ENCODE measurements at regions not wholly inside any gene's neighbourhood (a gene's known extent, or its start where the extent isn't known, plus 50 kb on each side); places are given as distances from the start of the nearest gene placed in this dataset.

DNA sequence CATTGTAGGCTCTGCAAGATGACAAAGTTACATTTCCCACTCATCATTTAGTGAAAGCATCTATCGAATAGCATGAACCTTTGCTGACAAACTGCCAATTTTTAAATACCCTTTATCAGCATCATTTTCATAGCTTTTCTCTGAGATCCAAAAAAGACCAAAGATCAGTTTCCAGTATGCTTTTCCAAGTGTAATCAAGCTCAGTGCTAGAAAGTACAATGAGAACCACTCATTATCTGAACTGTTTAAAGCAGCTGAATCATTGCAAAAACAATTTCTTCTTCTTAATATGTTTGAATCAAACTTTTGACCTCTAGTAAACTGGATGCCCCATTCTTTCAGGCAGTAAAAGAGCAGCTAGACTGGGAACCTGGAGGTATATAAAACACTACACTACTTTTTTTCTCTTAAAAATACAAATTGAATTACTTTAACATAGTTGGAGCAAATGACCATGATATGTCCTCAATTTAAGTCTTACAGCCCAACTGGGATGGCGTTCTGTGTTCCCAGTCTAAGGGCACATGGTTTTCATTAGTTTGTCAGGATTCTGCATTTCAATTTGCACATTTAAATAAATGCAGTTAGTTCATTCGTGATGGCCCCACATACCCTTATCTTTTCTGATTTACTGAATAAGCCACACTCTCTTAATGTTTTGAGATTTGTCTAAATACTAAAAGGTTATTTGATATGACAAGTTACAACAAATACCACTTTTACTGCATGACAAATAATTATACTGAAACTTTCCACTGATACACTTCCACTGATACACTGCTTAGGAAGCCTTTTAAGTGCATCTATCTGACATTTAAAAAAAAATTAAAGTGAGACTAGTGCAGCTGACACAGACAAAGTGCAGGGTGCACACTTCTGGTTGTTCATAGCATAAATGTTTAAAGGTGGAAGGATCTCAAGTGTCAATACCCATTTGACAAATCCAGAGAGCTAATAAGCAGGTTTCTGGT, 146.0 kb upstream of the FRMD4B start:
- no peaks in the 10 kb centered on the region for H3K27me3 ChIP-seq (ENCODE audit: insufficient read depth, low read length)
- no peak overlapping the region for H2AFZ ChIP-seq (ENCODE audit: low read length)
- H4K20me1 ChIP-seq (ENCODE audit: insufficient read depth, low read length) = no peaks in the 10 kb centered on the region
- no peak overlapping the region for H3K4me2 ChIP-seq (ENCODE audit: insufficient read depth, low read length)
- H3K36me3 ChIP-seq (ENCODE audit: insufficient read depth, low read length) = no peaks in the 10 kb centered on the region
- no peak overlapping the region for H3K27ac ChIP-seq (ENCODE audit: low read depth, low read length)
- H3K9me3 ChIP-seq (ENCODE audit: low read depth, low read length) = no peaks in the 10 kb centered on the region
- H3K4me3 ChIP-seq (ENCODE audit: insufficient read depth, low read length) = no peak overlapping the region
- TF ChIP-seq CTCF (IDR thresholded peaks at IDR 0.05; ENCODE audit: extremely low read depth, low read depth, low read length) = no peak
- H3K4me1 ChIP-seq (ENCODE audit: insufficient read depth, low read length) = no peaks in the 10 kb centered on the region
- DNase-seq (ENCODE audit: insufficient read length, low spot score, missing footprints) = no peak
- H3K79me2 ChIP-seq (ENCODE audit: insufficient read depth, low read length) = no peaks in the 10 kb centered on the region

- no peak overlapping the region for H3K4me2 ChIP-seq (ENCODE audit: insufficient read depth, low read length)
- H3K79me2 ChIP-seq (ENCODE audit: insufficient read depth, low read length) = no peaks in the 10 kb centered on the region
- H3K27ac ChIP-seq (ENCODE audit: low read depth, low read length) = no peak overlapping the region
- no peaks in the 10 kb centered on the region for H3K27me3 ChIP-seq (ENCODE audit: insufficient read depth, low read length)
- TF ChIP-seq CTCF (IDR thresholded peaks at IDR 0.05; ENCODE audit: extremely low read depth, low read depth, low read length) = no peak
- no peaks in the 10 kb centered on the region for H3K9me3 ChIP-seq (ENCODE audit: low read depth, low read length)
- no peaks in the 10 kb centered on the region for H3K4me1 ChIP-seq (ENCODE audit: insufficient read depth, low read length)
- no peak for DNase-seq (ENCODE audit: insufficient read length, low spot score, missing footprints)
- no peak overlapping the region for H3K4me3 ChIP-seq (ENCODE audit: insufficient read depth, low read length)
- H4K20me1 ChIP-seq (ENCODE audit: insufficient read depth, low read length) = no peaks in the 10 kb centered on the region
- H3K36me3 ChIP-seq (ENCODE audit: insufficient read depth, low read length) = no peaks in the 10 kb centered on the region
- no peak overlapping the region for H2AFZ ChIP-seq (ENCODE audit: low read length)
Observed at GRCh38 chr3:69530554-69530953, 144.7 kb upstream of the FRMD4B start.

GRCh38 chr3:69527498-69527897, 141.6 kb upstream of the FRMD4B start:
- no peak for DNase-seq (ENCODE audit: insufficient read length, low spot score, missing footprints)
- TF ChIP-seq CTCF (IDR thresholded peaks at IDR 0.05; ENCODE audit: extremely low read depth, low read depth, low read length) = no peak
- Histone ChIP-seq H3K4me2 (ENCODE audit: insufficient read depth, low read length) (no peak overlapping the region), H3K79me2 (ENCODE audit: insufficient read depth, low read length) (no peaks in the 10 kb centered on the region), H3K4me1 (ENCODE audit: insufficient read depth, low read length) (no peaks in the 10 kb centered on the region), H2AFZ (ENCODE audit: low read length) (no peak overlapping the region), H3K27me3 (ENCODE audit: insufficient read depth, low read length) (no peaks in the 10 kb centered on the region), H3K4me3 (ENCODE audit: insufficient read depth, low read length) (no peak overlapping the region), H3K36me3 (ENCODE audit: insufficient read depth, low read length) (no peaks in the 10 kb centered on the region), H3K9me3 (ENCODE audit: low read depth, low read length) (no peaks in the 10 kb centered on the region), H4K20me1 (ENCODE audit: insufficient read depth, low read length) (no peaks in the 10 kb centered on the region), H3K27ac (ENCODE audit: low read depth, low read length) (no peak overlapping the region)

- no peak for DNase-seq (ENCODE audit: insufficient read length, low spot score, missing footprints)
- H2AFZ ChIP-seq (ENCODE audit: low read length) = no peak overlapping the region
- no peaks in the 10 kb centered on the region for H4K20me1 ChIP-seq (ENCODE audit: insufficient read depth, low read length)
- no peak overlapping the region for H3K4me3 ChIP-seq (ENCODE audit: insufficient read depth, low read length)
- H3K9me3 ChIP-seq (ENCODE audit: low read depth, low read length) = no peaks in the 10 kb centered on the region
- H3K79me2 ChIP-seq (ENCODE audit: insufficient read depth, low read length) = no peaks in the 10 kb centered on the region
- no peaks in the 10 kb centered on the region for H3K4me1 ChIP-seq (ENCODE audit: insufficient read depth, low read length)
- H3K36me3 ChIP-seq (ENCODE audit: insufficient read depth, low read length) = no peaks in the 10 kb centered on the region
- no peak for TF ChIP-seq CTCF (IDR thresholded peaks at IDR 0.05; ENCODE audit: extremely low read depth, low read depth, low read length)
- H3K27me3 ChIP-seq (ENCODE audit: insufficient read depth, low read length) = no peaks in the 10 kb centered on the region
- H3K4me2 ChIP-seq (ENCODE audit: insufficient read depth, low read length) = no peak overlapping the region
- no peak overlapping the region for H3K27ac ChIP-seq (ENCODE audit: low read depth, low read length)
Observed at GRCh38 chr3:69524816-69525215, 138.9 kb upstream of the FRMD4B start.

All from osteoblast (primary cell).